K562 (cell line): ENCODE measurements at regions not wholly inside any gene's neighbourhood (a gene's known extent, or its start where the extent isn't known, plus 50 kb on each side); places are given as distances from the start of the nearest gene placed in this dataset.

Experiments used
- CBFA2T2 ChIP-seq: fragments of 450-650 bp; conservative IDR thresholded peaks from 2 replicates; pipeline ENCODE4 v1.6.1; 2017; ENCODE audit warnings: mild to moderate bottlenecking
- CEBPG ChIP-seq, 3 experiments: fragments of 200-800 bp in 1 of 3; sonication (Bioruptor generic) in 1 of 3; sonication (generic) in 1 of 3; formaldehyde crosslinking in 1 of 3; IDR thresholded peaks in 2 of 3; conservative IDR thresholded peaks in 1 of 3; 2 replicates each; pipeline versions ENCODE4 v1.6.1 to v1.8.0; 2016 to 2022; ENCODE audit warnings: missing compliant biosample characterization in 2 of 3, missing genetic modification characterization in 2 of 3, mild to moderate bottlenecking in 1 of 3, missing genetic modification reagents in 1 of 3
- CREB1 ChIP-seq, 2 experiments: sonication (generic) in 1 of 2; formaldehyde crosslinking in 1 of 2; IDR thresholded peaks; 2 replicates each; pipeline versions ENCODE4 v1.6.1 to v1.8.0; 2012 to 2022; ENCODE audit warnings: inconsistent platforms in 1 of 2, mild to moderate bottlenecking in 1 of 2, missing genetic modification reagents in 1 of 2, moderate library complexity in 1 of 2
- FOSL1 ChIP-seq: fragments of 200-800 bp; sonication (Bioruptor generic); conservative IDR thresholded peaks from 2 replicates; pipeline ENCODE4 v1.6.1; 2016; ENCODE audit warnings: missing genetic modification characterization, missing compliant biosample characterization
- GATAD2B ChIP-seq: fragments of 450-650 bp; IDR thresholded peaks from 2 replicates; pipeline ENCODE4 v1.6.1; 2017; ENCODE audit warnings: mild to moderate bottlenecking, borderline replicate concordance
- HDAC3 ChIP-seq: fragments of 450-650 bp; IDR thresholded peaks from 2 replicates; pipeline ENCODE4 v1.6.1; 2018; ENCODE audit warnings: borderline replicate concordance, mild to moderate bottlenecking, moderate library complexity; ENCODE audit not compliant: partially characterized antibody
- ILK ChIP-seq: fragments of 450-650 bp; IDR thresholded peaks from 2 replicates; pipeline ENCODE4 v1.6.1; 2016; ENCODE audit warnings: missing genetic modification characterization, low read depth, mild to moderate bottlenecking, missing compliant biosample characterization, moderate library complexity, borderline replicate concordance
- MEIS2 ChIP-seq: fragments of 450-650 bp; IDR thresholded peaks from 2 replicates; pipeline ENCODE4 v1.6.1; 2014; ENCODE audit warnings: mild to moderate bottlenecking; ENCODE audit not compliant: partially characterized antibody
- RBBP5 ChIP-seq: fragments of 200-600 bp; sonication (generic); IDR thresholded peaks from 2 replicates; pipeline ENCODE4 v1.6.1; 2012; ENCODE audit warnings: borderline replicate concordance, mild to moderate bottlenecking, low read length, control low read depth, inconsistent platforms; ENCODE audit not compliant: insufficient read depth, poor library complexity, severe bottlenecking
- SIX5 ChIP-seq, 2 experiments: IDR thresholded peaks; 2 replicates each; pipeline ENCODE4 v1.6.1; 2011; ENCODE audit warnings: low read length in 2 of 2, borderline replicate concordance in 1 of 2, low read depth in 1 of 2, mild to moderate bottlenecking in 1 of 2, moderate library complexity in 1 of 2; ENCODE audit not compliant: insufficient read depth in 1 of 2
- SMARCA4 ChIP-seq: fragments of 450-650 bp; IDR thresholded peaks from 2 replicates; pipeline ENCODE4 v1.6.1; 2016
- SPI1 ChIP-seq: IDR thresholded peaks from 2 replicates; pipeline ENCODE4 v1.6.1; 2011; ENCODE audit warnings: low read depth, low read length, control low read depth, borderline replicate concordance
- TBL1XR1 ChIP-seq, 2 experiments: IDR thresholded peaks; 2 replicates each; pipeline ENCODE4 v1.6.1; 2012; ENCODE audit warnings: improper control_type of control experiment in 2 of 2, low read length in 2 of 2, mild to moderate bottlenecking in 1 of 2
- TCF3 ChIP-seq: sonication (generic); formaldehyde crosslinking; IDR thresholded peaks from 2 replicates; pipeline ENCODE4 v1.4.0; 2020; ENCODE audit warnings: mild to moderate bottlenecking, missing genetic modification reagents
- ZEB2 ChIP-seq: fragments of 450-650 bp; IDR thresholded peaks from 2 replicates; pipeline ENCODE4 v1.6.1; 2016
- ZKSCAN1 ChIP-seq: fragments of 150-350 bp; IDR thresholded peaks from 2 replicates; pipeline ENCODE4 v1.6.1; 2016; ENCODE audit warnings: low read depth, low read length
- ZNF431 ChIP-seq: sonication (generic); formaldehyde crosslinking; IDR thresholded peaks from 2 replicates; pipeline ENCODE4 v1.8.0; 2022; ENCODE audit warnings: mild to moderate bottlenecking, missing genetic modification reagents
- ZNF518B ChIP-seq: fragments of 250-450 bp; sonication (Bioruptor Pico); IDR thresholded peaks from 2 replicates; pipeline ENCODE4 v1.5.0; 2021; ENCODE audit warnings: mild to moderate bottlenecking, moderate library complexity
- TF ChIP-seq, protein P1 (sequence below): fragments of 250-450 bp; sonication (Bioruptor Pico); IDR thresholded peaks from 2 replicates; pipeline ENCODE4 v1.8.0; 2022; ENCODE audit warnings: inconsistent platforms, mild to moderate bottlenecking, moderate library complexity, borderline replicate concordance
- TF ChIP-seq, protein P2 (sequence below): fragments of 250-450 bp; sonication (Bioruptor Pico); IDR thresholded peaks from 2 replicates; pipeline ENCODE4 v1.8.0; 2021; ENCODE audit warnings: mild to moderate bottlenecking, moderate library complexity
- TF ChIP-seq, protein P3 (sequence below): fragments of 250-450 bp; sonication (Bioruptor Pico); IDR thresholded peaks from 2 replicates; pipeline ENCODE4 v1.4.0; 2020; ENCODE audit warnings: mild to moderate bottlenecking, moderate library complexity

DNA sequence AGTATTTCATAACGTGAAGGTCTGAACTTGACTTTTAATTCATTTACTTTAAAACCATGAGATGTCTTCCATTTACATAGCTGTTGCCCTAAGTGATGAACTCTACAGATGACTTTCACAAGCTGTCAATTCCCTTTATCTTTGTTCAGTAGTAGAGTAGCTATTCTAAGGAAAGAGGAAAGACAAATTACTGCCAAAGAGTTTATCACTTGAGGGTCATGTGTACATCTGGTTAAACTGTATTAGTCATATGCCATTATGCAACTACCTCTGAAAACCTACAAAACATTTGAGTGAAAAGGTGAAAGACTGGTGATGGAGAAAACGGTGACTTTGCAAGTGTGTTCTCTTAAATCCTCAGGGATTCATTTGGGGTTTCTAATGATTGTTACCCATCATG, 763.9 kb downstream of the TMEM182 start (continued):
- TF ChIP-seq, protein P1, sequence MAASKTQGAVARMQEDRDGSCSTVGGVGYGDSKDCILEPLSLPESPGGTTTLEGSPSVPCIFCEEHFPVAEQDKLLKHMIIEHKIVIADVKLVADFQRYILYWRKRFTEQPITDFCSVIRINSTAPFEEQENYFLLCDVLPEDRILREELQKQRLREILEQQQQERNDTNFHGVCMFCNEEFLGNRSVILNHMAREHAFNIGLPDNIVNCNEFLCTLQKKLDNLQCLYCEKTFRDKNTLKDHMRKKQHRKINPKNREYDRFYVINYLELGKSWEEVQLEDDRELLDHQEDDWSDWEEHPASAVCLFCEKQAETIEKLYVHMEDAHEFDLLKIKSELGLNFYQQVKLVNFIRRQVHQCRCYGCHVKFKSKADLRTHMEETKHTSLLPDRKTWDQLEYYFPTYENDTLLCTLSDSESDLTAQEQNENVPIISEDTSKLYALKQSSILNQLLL (CRISPR knock-in tag) = no peak
- TF ChIP-seq ZEB2 = peak; percentile 38; the same call in 1 of the 2 replicates
- peak; percentile 84 for TF ChIP-seq TCF3
- peak in 1 of 2 experiments; percentile 65; a peak in 1 of 4 replicates for TF ChIP-seq TBL1XR1 (IDR thresholded peaks at IDR 0.05; ENCODE audit: low read length in 2 of 2)
- peak; percentile 80 for TF ChIP-seq CBFA2T2
- TF ChIP-seq FOSL1 = peak; percentile 94
- no peak for TF ChIP-seq ZNF431
- TF ChIP-seq, protein P2, sequence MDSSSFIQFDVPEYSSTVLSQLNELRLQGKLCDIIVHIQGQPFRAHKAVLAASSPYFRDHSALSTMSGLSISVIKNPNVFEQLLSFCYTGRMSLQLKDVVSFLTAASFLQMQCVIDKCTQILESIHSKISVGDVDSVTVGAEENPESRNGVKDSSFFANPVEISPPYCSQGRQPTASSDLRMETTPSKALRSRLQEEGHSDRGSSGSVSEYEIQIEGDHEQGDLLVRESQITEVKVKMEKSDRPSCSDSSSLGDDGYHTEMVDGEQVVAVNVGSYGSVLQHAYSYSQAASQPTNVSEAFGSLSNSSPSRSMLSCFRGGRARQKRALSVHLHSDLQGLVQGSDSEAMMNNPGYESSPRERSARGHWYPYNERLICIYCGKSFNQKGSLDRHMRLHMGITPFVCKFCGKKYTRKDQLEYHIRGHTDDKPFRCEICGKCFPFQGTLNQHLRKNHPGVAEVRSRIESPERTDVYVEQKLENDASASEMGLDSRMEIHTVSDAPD = no peak
- TF ChIP-seq, protein P3, sequence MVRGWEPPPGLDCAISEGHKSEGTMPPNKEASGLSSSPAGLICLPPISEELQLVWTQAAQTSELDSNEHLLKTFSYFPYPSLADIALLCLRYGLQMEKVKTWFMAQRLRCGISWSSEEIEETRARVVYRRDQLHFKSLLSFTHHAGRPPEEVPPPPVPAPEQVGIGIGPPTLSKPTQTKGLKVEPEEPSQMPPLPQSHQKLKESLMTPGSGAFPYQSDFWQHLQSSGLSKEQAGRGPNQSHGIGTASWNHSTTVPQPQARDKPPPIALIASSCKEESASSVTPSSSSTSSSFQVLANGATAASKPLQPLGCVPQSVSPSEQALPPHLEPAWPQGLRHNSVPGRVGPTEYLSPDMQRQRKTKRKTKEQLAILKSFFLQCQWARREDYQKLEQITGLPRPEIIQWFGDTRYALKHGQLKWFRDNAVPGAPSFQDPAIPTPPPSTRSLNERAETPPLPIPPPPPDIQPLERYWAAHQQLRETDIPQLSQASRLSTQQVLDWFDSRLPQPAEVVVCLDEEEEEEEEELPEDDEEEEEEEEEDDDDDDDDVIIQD (CRISPR knock-in tag) = no peak
- TF ChIP-seq HDAC3 = peak; percentile 51
- no peak for TF ChIP-seq RBBP5
- TF ChIP-seq SMARCA4 = peak; percentile 75
- TF ChIP-seq CREB1 (IDR thresholded peaks at IDR 0.05) = no peak
- TF ChIP-seq CREB1 (CRISPR knock-in tag; IDR thresholded peaks at IDR 0.05) = no peak
- no peak for TF ChIP-seq SPI1
- no peak for TF ChIP-seq ILK (tag)
- TF ChIP-seq MEIS2 = peak; percentile 85
- TF ChIP-seq GATAD2B = no peak
- TF ChIP-seq ZKSCAN1 = no peak
- no peak for TF ChIP-seq SIX5 (IDR thresholded peaks at IDR 0.05; ENCODE audit: borderline replicate concordance in 1 of 2, insufficient read depth in 1 of 2, low read depth in 1 of 2, low read length in 2 of 2)
- no peak; the same call in 1 of the 2 replicates for TF ChIP-seq CEBPG (CRISPR knock-in tag; IDR thresholded peaks at IDR 0.05)
- peak; percentile 38 to 79; a peak in 2 of 4 replicates for TF ChIP-seq CEBPG (tag; conservative IDR thresholded peaks at IDR 0.05 in 1 of 2, IDR thresholded peaks at IDR 0.05 in 1 of 2)
- TF ChIP-seq ZNF518B = no peak
